A673 (cell line): ENCODE measurements at regions not wholly inside any gene's neighbourhood (a gene's known extent, or its start where the extent isn't known, plus 50 kb on each side); places are given as distances from the start of the nearest gene placed in this dataset.

ENCODE experiments used
- BruUV-seq: library from RNA; stranded (reverse); fragments of 400-500 nt; replicated peaks from 2 replicates; lab custom pipeline; 2021; lab: Mats Ljungman, UMichigan
- CTCF ChIA-PET: fragments of 300-600 bp; sonication (Branson Sonifier 250); formaldehyde crosslinking; loops from one replicate; lab custom pipeline; 2022; ENCODE audit warnings: antibody characterized with exemption; lab: Charles Lee
- POLR2A ChIA-PET: fragments of 300-600 bp; sonication (Branson Sonifier 250); formaldehyde crosslinking; loops from one replicate; lab custom pipeline; 2022; ENCODE audit warnings: antibody characterized with exemption; ENCODE audit not compliant: low non-redundant PET; lab: Charles Lee
- DNase-seq: peaks from one replicate; pipeline ENCODE4 v3.0.0-alpha.2; 2015; ENCODE audit warnings: low spot score
- H3K27ac ChIP-seq: fragments of 200-600 bp; sonication (generic); 2 replicates; pipeline ENCODE4 v1.5.1; 2016; ENCODE audit warnings: mixed run types, low read depth, mild to moderate bottlenecking, mixed read lengths, antibody characterized with exemption, low read length; ENCODE audit not compliant: poor library complexity, severe bottlenecking
- H3K27me3 ChIP-seq: fragments of 200-600 bp; sonication (generic); replicated peaks from 2 replicates; pipeline ENCODE4 v1.6.1; 2017; ENCODE audit warnings: mixed run types, low read depth, mild to moderate bottlenecking, mixed read lengths, antibody characterized with exemption, low read length; ENCODE audit not compliant: insufficient read depth, poor library complexity
- H3K36me3 ChIP-seq: fragments of 200-600 bp; sonication (generic); 2 replicates; pipeline ENCODE4 v1.6.1; 2016; ENCODE audit warnings: mixed run types, mild to moderate bottlenecking, mixed read lengths, antibody characterized with exemption, low read length; ENCODE audit not compliant: insufficient read depth, poor library complexity, severe bottlenecking
- H3K4me1 ChIP-seq: fragments of 200-600 bp; sonication (generic); 2 replicates; pipeline ENCODE4 v1.6.1; 2017; ENCODE audit warnings: mixed run types, mild to moderate bottlenecking, mixed read lengths, antibody characterized with exemption, low read length; ENCODE audit not compliant: insufficient read depth, poor library complexity, severe bottlenecking
- H3K4me3 ChIP-seq: fragments of 200-600 bp; sonication (generic); 2 replicates; pipeline ENCODE4 v1.5.1; 2016; ENCODE audit warnings: low read depth, mixed run types, mild to moderate bottlenecking, mixed read lengths, low read length; ENCODE audit not compliant: poor library complexity, severe bottlenecking
- H3K9me3 ChIP-seq: fragments of 200-600 bp; sonication (generic); 2 replicates; pipeline ENCODE4 v1.6.1; 2016; ENCODE audit warnings: mixed run types, low read depth, mild to moderate bottlenecking, mixed read lengths, antibody characterized with exemption, low read length; ENCODE audit not compliant: poor library complexity, severe bottlenecking
- CTCF ChIP-seq: fragments of 300-800, 200-600 bp; sonication (generic); conservative IDR thresholded peaks from 2 replicates; pipeline ENCODE4 v1.5.1; 2017; ENCODE audit warnings: low read depth, mild to moderate bottlenecking, antibody characterized with exemption, low read length, moderate library complexity, mixed read lengths
- EZH2 ChIP-seq: fragments of 200-600 bp; sonication (generic); IDR thresholded peaks from 2 replicates; pipeline ENCODE4 v1.6.1; 2017; ENCODE audit warnings: borderline replicate concordance, low read depth, mild to moderate bottlenecking, mixed read lengths, antibody characterized with exemption, low read length; ENCODE audit not compliant: poor library complexity, severe bottlenecking
- intact Hi-C: fragments of 100-400 bp; cut with micrococcal nuclease; formaldehyde crosslinking; loops from one replicate; pipeline ENCODE4 v1.10.0; 2022; ENCODE audit not compliant: unreplicated experiment

DNA sequence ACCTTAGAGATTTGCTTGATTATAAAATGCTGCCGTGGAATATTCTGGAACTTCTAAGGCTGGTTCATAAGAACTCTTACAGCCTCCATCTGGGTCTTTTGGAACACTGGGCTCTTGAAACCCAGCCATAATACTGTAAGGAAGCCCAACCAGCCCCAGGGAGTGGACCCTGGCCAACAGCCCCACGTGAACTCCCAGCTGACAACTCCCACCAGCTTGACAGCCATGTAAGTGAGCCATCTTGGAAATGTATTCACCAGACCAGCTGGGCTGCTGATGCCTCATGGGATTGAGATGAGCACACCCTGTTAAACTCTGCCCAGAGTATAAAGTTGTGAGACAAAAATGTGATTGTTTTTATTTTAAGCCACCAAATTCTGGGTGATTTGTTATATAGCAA lies 378.7 kb upstream of the RAG2 start:
- Histone ChIP-seq H3K4me3 (no peak overlapping the region), H3K27me3 (no peaks in the 10 kb centered on the region), H3K27ac (no peak overlapping the region), H3K9me3 (peaks cover 18% of the 10 kb centered on the region), H3K4me1 (peaks cover 19% of the 10 kb centered on the region), H3K36me3 (no peaks in the 10 kb centered on the region)
- ChIA-PET POLR2A (no interaction called here), CTCF (no interaction called here)
- BruUV-seq = no TSS peak
- no peak for DNase-seq
- TF ChIP-seq CTCF (no peak), EZH2 (no peak)
- intact Hi-C loops = no loop called here

GRCh38 chr11:36974771-36975170 lies 376.7 kb upstream of the RAG2 start:
- no peaks in the 10 kb centered on the region for H3K36me3 ChIP-seq
- BruUV-seq = no TSS peak
- TF ChIP-seq CTCF (no peak), EZH2 (no peak)
- H3K27me3 ChIP-seq = no peaks in the 10 kb centered on the region
- intact Hi-C loops = loop anchor here (1.0 to 2.0 kb wide), 2 partner anchors 28 to 304 kb away; no protein-coding TSS in a partner anchor
- peaks cover 31% of the 10 kb centered on the region for H3K4me1 ChIP-seq
- peak overlapping the region; percentile 35 for H3K27ac ChIP-seq
- DNase-seq = peak; percentile 93
- ChIA-PET POLR2A (interaction anchor here (0.6 kb wide), 1 partner anchor 28 kb away, joined by 4 read pairs; no protein-coding TSS in a partner anchor), CTCF (interaction anchor here (0.6 to 1.5 kb wide), 4 partner anchors 26 to 1817 kb away, joined by 3 to 9 read pairs (median 4); no protein-coding TSS in a partner anchor)
- no peak overlapping the region for H3K4me3 ChIP-seq
- peaks cover 8% of the 10 kb centered on the region for H3K9me3 ChIP-seq

DNA sequence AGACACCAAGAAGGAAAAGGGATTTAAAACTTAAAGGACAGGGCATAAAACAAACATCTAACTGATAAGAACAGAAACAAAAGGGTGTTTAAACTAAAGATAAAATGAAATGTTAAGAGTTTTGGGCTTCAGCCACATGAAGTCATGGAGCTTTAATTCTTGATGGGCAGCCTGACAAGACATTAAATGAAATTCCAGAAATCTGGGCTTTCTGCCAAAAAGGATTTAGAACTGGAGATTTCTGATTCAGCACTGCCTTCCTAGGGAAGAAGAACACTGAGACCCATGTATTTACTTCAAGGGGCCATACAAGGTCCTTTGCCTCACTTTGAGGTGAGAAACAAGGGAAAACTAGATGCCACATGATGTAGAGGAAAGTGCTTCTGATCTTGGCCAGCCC lies 355.9 kb upstream of the RAG2 start:
- H3K9me3 ChIP-seq = peaks cover 4% of the 10 kb centered on the region
- H3K27me3 ChIP-seq = no peaks in the 10 kb centered on the region
- H3K4me3 ChIP-seq = no peak overlapping the region
- POLR2A ChIA-PET = no interaction called here
- DNase-seq = peak; percentile 99
- intact Hi-C loops = no loop called here
- TF ChIP-seq CTCF = no peak
- no peak for TF ChIP-seq EZH2
- H3K4me1 ChIP-seq = peaks cover 43% of the 10 kb centered on the region
- no TSS peak for BruUV-seq
- H3K36me3 ChIP-seq = no peaks in the 10 kb centered on the region
- CTCF ChIA-PET = no interaction called here
- no peak overlapping the region for H3K27ac ChIP-seq
